ENCODE measurements at regions not wholly inside any gene's neighbourhood (a gene's known extent, or its start where the extent isn't known, plus 50 kb on each side); places are given as distances from the start of the nearest gene placed in this dataset.

DNA sequence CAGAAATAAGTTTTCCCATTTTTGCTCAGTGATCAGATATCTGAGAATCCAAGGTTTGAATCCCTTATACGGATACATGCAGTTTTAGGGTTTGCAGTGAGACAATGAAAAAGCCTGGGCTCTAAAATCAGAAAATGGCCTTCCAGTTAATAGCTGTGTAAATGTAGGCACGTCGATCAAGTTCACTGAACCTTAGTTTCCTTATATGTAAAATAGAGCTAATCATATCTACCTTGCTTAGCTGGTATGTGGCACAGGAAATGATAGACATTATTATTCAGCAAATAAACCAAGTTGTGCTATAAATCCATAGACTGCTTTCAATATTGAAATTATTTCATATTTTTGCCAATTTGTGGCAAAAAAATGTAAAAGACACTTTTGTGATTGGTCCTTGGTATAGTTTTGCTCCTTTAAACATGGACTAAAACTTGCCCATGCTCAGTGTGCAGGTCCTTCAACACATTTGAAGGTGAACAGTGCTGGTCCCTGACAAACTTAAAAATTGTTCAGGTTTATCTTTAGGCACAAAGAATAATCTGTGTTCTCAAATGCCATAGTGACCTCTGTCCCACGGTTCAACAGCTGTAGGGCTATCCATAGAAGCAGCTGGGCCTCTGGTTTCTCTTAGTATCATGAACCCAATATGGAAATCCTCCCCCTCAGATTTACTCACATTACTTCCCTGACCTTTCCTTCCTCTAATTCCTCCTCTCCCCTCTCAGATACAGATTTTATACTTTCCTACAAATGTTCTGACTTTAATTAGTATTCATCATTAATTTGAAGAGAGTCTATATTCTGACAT lies 51.0 kb downstream of the CCDC54 start:
- no peak for DNase-seq (ENCODE audit: low read depth in 2 of 2)

DNA sequence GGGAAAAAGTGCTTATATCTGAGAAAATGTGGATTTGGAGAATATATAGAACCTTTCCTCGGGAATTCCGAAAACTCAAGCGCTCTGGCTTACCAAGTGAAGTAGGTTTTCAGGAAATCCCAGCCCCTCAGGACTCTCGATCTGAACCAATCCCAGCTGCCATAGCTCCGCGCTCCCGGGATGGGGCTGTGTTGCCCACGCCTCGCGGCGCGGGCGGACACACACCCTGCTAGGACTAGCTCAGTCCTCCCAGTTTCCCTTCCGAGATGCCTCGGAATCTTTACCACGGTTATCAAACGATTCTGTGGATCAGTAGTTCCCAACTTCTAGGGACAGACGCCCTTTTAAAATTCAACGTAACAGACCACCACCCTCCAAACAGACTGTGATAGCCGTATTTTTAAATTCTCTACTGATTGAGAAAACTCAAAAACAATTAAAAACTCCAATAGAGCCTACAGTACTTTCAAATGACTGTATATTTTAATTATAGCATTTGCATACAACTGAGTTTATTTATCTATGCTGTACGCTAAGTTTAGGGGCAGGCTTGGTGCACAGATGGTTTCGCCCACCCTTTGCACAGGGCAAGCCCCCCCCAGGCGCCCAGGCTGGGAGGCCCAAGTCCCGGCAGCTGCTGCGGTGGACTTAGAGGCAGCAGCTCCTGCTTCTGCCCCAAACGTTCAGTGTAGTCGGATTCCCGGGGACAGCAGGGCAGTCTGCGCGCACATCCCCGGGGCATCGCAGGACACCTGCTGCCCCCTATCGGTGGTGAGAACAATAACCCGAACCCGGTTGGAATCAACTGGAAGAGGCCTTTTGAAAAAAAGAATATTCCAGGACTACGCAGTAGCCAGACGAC lies 52.3 kb downstream of the CCDC54 start:
- DNase-seq (ENCODE audit: low read depth in 2 of 2): peak in 1 of 2 donors; percentile 32

GRCh38 chr3:107430214-107430995 lies 53.2 kb downstream of the CCDC54 start:
- DNase-seq (ENCODE audit: low read depth in 2 of 2): no peak

DNA sequence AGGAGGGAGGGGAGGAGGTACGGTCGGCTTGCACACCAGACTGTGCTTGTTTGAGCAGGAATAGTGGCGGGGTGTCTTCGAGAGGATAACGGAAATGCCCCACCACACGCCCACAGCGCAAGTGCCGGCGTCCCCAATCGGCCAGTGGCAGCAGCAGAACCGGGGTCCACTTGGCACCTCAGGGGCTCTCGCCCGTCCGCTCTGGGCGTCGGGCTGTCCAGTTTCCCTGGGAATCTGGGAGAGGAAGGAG lies 53.7 kb downstream of the CCDC54 start:
- no peak for DNase-seq (ENCODE audit: low read depth in 2 of 2)

- DNase-seq (ENCODE audit: low read depth in 2 of 2): no peak
Measured at GRCh38 chr3:107431246-107432012, 54.2 kb downstream of the CCDC54 start.

- DNase-seq (ENCODE audit: low read depth in 2 of 2): no peak
Measured at GRCh38 chr3:107432013-107432515, 54.8 kb downstream of the CCDC54 start.

DNA sequence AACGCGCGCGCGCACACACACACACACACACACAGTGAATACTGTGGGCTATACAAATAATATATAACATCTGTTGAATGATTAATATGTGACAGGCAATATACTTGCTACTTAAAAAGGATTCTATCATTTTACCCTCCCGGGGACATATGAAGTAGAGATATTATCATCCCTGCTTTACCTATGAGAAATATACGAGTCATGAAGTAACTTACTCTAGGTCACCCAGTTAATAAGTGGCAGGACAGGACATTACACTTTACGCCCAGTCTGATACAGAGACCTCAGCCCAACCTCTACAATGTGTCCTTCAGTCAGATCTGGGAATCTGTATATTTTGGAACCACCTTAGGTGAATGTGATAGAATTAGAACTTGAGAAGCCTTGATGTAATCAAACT lies 55.4 kb downstream of the CCDC54 start:
- DNase-seq (ENCODE audit: low read depth in 2 of 2): no peak

GRCh38 chr3:107436029-107436428 lies 58.8 kb downstream of the CCDC54 start:
- DNase-seq (ENCODE audit: low read depth in 2 of 2): no peak

- no peak for DNase-seq (ENCODE audit: low read depth in 2 of 2)
Measured at GRCh38 chr3:107438671-107439070, 61.4 kb downstream of the CCDC54 start.

- DNase-seq (ENCODE audit: low read depth in 2 of 2): no peak
Measured at GRCh38 chr3:107441617-107442016, 64.4 kb downstream of the CCDC54 start.

DNA sequence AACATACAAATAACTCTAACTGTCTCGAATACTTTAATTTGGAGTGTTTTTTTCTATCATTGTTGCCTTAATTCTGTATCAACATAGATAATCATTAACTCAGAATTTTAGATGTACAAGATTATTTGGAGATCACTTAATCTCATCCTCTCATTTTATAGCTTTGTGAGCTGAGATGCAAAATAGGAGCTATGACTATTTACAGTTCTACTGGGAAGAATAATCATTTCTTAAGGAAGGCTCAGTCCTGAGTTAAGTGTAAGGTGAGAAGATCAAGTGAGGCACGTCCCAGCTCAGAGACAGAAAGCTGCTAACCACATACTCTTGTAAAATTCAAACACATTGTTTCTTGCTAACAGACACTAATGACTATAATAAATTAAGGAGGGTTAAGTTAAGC lies 66.2 kb downstream of the CCDC54 start:
- DNase-seq (ENCODE audit: low read depth in 2 of 2): no peak

DNA sequence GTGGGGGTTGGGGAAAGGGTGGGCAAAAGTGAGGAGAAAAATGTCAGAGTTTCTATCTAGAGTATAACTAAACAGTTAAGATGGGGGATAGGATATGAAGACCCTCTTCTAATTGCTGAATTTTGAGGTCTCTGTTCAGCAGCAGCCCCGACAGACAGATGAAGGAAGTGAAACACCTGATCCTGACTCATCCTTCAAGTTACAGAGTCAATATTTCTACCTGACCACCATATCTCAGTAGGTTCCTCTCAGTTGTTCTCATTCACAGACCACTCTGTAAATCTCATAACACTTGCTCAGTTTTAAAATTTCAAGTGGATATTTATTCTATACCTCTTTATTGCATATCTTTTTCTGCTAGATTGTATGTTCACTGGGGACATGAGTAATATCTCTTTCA lies 69.5 kb downstream of the CCDC54 start:
- DNase-seq (ENCODE audit: low read depth in 2 of 2): no peak

DNA sequence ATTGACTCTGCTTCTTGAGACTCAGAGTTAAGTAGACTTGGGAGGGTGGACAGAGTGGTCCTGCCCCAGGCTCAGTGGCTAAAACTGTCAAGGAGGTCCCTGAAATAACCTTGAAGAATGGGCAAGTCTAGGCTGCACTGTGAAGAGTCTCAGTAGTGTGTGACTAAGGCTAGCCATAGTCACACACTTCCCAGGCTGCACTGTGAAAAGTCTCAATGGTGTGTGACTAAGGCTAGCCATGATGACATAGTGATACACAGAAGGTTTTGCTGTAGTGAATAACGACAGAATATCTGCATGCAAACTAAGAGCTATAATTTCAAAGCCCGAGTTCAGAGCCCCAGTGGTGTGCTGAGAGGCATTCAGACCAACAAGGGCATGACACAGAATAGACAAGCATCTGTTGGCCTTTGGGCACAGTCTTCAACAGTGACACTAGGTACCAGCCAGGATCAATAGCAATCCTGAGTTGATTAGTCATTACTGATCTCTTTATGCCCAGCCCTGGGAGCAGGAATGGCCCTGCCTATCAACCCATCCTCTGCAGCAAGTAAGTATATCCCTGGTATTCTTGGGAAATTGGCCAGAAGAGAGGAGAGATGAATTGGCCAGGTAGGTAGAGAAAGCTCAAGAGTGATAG lies 72.4 kb upstream of the BBX start:
- no peak for DNase-seq (ENCODE audit: low read depth in 2 of 2)

GRCh38 chr3:107452436-107452835 lies 70.3 kb upstream of the BBX start:
- DNase-seq (ENCODE audit: low read depth in 2 of 2): no peak

DNA sequence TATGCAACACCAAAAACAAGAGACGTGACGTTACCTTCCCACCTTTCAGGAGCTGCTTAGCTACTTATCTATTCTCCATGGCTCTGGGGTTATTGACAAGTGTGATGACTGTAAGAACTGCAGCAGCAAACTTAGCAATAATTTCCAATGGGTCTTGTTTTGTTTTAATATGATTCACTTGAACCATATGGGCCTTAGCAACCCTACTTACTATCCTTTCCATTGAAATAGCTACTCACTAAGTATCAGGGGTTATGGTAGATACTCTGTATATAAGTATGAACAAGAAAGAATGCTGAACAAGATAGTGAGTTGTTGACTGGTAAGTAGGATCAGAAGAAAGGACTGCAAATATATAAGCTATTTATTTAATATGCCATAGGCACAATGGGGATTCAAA lies 69.3 kb upstream of the BBX start:
- no peak for DNase-seq (ENCODE audit: low read depth in 2 of 2)

DNA sequence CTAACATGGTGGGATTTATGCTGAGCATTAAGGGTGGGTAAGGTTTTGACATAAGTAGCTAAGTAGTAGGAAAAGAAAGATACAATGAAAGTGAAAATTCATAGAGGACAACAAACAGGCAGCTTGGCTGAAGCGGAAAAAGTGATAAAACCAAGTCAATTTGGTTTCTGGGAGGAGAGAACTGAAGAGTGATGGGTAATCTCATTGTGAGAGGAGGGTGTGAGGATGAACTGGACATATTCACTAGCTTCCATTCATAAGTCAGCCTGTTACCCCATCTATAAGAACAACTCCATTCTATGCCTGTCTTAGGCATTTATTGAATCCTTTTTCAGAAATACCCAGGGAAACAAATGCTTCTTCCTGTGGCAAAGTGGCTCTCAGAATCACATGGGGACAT lies 67.1 kb upstream of the BBX start:
- no peak for DNase-seq (ENCODE audit: low read depth in 2 of 2)

GRCh38 chr3:107456501-107456900 lies 66.3 kb upstream of the BBX start:
- DNase-seq (ENCODE audit: low read depth in 2 of 2): no peak

DNA sequence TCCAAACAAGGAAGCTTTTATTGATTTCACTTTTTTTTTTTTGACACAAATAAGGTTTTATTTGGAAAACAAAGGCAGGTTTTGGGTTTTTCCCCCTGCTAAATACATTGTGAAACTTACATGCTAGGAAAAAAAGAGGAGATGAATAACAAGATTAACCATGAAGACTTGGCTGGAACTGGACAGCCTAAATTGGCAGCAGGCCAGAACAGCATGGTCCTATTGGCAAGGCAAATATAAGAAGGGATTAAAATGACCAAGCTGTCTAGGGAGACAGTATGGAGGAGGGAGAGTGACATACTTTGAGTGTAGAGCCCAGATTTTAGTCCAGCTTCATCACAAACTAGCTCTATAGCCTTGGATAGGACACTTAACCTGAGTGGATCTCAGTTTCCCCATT lies 63.9 kb upstream of the BBX start:
- DNase-seq (ENCODE audit: low read depth in 2 of 2): no peak

GRCh38 chr3:107461721-107462120 lies 61.0 kb upstream of the BBX start:
- no peak for DNase-seq (ENCODE audit: low read depth in 2 of 2)

DNA sequence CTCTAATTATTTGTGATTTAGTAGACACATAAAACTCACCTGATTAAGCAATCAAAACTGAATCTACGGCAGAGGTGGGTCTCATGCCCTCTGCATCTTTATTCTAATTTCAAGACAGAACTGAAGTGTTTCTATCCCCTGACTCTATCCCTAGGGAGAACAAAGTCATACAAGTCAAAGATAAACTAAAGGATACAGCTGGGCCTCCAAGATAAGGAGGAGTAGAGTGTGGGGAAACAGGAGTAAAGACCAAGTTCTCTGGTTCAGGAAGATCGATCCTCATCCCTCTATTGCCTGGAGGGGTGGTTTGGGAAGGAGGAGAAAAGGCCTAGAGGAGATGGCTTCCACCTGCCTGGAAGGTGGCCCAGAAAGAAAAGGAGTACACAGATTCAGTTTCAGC lies 58.7 kb upstream of the BBX start:
- no peak for DNase-seq (ENCODE audit: low read depth in 2 of 2)

DNA sequence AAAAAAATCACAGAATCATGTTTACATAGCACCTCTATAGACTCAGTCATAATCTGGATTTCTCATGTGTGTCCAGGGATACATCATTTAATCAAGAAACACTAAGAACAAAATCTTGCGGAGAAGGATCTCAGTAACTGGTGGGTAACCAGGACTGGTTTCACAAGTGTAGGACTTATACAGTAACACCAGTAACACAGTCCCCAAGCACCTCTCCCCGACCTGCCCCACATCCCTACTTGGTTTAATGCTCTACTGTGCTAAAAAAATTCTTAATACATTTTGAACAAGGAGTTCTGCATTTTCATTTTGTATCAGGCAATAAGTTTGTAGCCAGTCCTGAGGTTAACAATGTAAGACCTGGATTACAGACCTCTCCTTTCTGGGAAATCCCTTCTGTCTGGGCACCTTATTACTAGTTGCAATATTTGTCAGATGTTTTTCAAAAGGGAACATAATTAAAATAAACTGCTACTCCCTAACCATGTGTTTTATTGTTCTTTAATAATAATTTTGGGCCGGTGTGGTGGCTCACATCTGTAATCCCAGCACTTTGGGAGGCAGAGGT lies 57.6 kb upstream of the BBX start:
- DNase-seq (ENCODE audit: low read depth in 2 of 2): no peak

Measured in stimulated activated CD8-positive, alpha-beta memory T cell treated with anti-CD3 and anti-CD28 coated beads, Interleukin-2, amount 100 ng/mL, for 1 hour (primary cell).